Endodermal cell (in vitro differentiated cells): ENCODE measurements at regions not wholly inside any gene's neighbourhood (a gene's known extent, or its start where the extent isn't known, plus 50 kb on each side); places are given as distances from the start of the nearest gene placed in this dataset.

ENCODE experiments used
- DNase-seq: peaks from one replicate; pipeline ENCODE4 v3.0.0-alpha.2; 2017
- H3K27ac ChIP-seq: 2 replicates; pipeline ENCODE4 v1.5.1; 2013; ENCODE audit warnings: mild to moderate bottlenecking, low read depth, low read length, moderate library complexity
- H3K27me3 ChIP-seq: 2 replicates; pipeline ENCODE4 v1.6.1; 2013; ENCODE audit warnings: mild to moderate bottlenecking, low read length, moderate library complexity; ENCODE audit not compliant: insufficient read depth, control insufficient read depth, poor library complexity, severe bottlenecking
- H3K36me3 ChIP-seq: 2 replicates; pipeline ENCODE4 v1.7.0; 2013; ENCODE audit warnings: mild to moderate bottlenecking, low read length, moderate library complexity; ENCODE audit not compliant: control insufficient read depth, insufficient read depth
- H3K4me1 ChIP-seq: one replicate; pipeline ENCODE4 v1.7.0; 2013; ENCODE audit warnings: low read length; ENCODE audit not compliant: control insufficient read depth, insufficient read depth
- H3K4me3 ChIP-seq: 2 replicates; pipeline ENCODE4 v1.5.1; 2013; ENCODE audit warnings: mild to moderate bottlenecking, low read length, moderate library complexity
- H3K9ac ChIP-seq: 2 replicates; pipeline ENCODE4 v1.6.1; 2013; ENCODE audit warnings: mild to moderate bottlenecking, low read length, moderate library complexity; ENCODE audit not compliant: poor library complexity, severe bottlenecking; ENCODE audit errors: extremely low read depth
- H3K9me3 ChIP-seq: 2 replicates; pipeline ENCODE4 v1.6.1; 2013; ENCODE audit warnings: mild to moderate bottlenecking, low read length, moderate library complexity; ENCODE audit not compliant: control insufficient read depth
- H3K27ac Mint-ChIP-seq: 2 replicates; pipeline ENCODE4 v1.8.0; 2020; ENCODE audit warnings: mixed read lengths
- H3K27me3 Mint-ChIP-seq: 2 replicates; pipeline ENCODE4 v1.8.0; 2021; ENCODE audit warnings: mild to moderate bottlenecking, mixed read lengths; ENCODE audit not compliant: insufficient read depth
- H3K36me3 Mint-ChIP-seq: 2 replicates; pipeline ENCODE4 v1.8.0; 2020; ENCODE audit warnings: low read depth, mixed read lengths
- H3K4me1 Mint-ChIP-seq: 2 replicates; pipeline ENCODE4 v1.8.0; 2020; ENCODE audit warnings: mixed read lengths
- H3K4me3 Mint-ChIP-seq: 2 replicates; pipeline ENCODE4 v1.8.0; 2020; ENCODE audit warnings: mild to moderate bottlenecking, moderate library complexity, mixed read lengths
- H3K9me3 Mint-ChIP-seq: 2 replicates; pipeline ENCODE4 v1.8.0; 2020; ENCODE audit warnings: mild to moderate bottlenecking, mixed read lengths
- WGBS, 2 experiments: methylation state at CpG; one replicate each; pipeline versions ENCODE4 v1.1.5 to v1.1.7; 2013; ENCODE audit warnings: missing lambda C conversion rate in 2 of 2, mixed read lengths in 1 of 2; ENCODE audit not compliant: insufficient coverage in 1 of 2, insufficient read length in 1 of 2; 5-methylcytosine and 5-hydroxymethylcytosine counted together
- TF ChIP-seq, protein P1 (sequence below): fragments of 200-600 bp; sonication (generic); conservative IDR thresholded peaks from 2 replicates; pipeline ENCODE4 v1.5.0; 2021; ENCODE audit warnings: antibody characterized with exemption, mild to moderate bottlenecking

GRCh38 chr16:64864232-64864809 is 257.5 kb downstream of the CDH11 start:
- no peaks in the 10 kb centered on the region for H3K4me1 ChIP-seq
- no peak overlapping the region for H3K27ac Mint-ChIP-seq
- H3K27me3 Mint-ChIP-seq: peaks cover 2% of the 10 kb centered on the region
- TF ChIP-seq, protein P1, sequence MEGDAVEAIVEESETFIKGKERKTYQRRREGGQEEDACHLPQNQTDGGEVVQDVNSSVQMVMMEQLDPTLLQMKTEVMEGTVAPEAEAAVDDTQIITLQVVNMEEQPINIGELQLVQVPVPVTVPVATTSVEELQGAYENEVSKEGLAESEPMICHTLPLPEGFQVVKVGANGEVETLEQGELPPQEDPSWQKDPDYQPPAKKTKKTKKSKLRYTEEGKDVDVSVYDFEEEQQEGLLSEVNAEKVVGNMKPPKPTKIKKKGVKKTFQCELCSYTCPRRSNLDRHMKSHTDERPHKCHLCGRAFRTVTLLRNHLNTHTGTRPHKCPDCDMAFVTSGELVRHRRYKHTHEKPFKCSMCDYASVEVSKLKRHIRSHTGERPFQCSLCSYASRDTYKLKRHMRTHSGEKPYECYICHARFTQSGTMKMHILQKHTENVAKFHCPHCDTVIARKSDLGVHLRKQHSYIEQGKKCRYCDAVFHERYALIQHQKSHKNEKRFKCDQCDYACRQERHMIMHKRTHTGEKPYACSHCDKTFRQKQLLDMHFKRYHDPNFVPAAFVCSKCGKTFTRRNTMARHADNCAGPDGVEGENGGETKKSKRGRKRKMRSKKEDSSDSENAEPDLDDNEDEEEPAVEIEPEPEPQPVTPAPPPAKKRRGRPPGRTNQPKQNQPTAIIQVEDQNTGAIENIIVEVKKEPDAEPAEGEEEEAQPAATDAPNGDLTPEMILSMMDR: no peak
- no peak overlapping the region for H3K4me3 ChIP-seq
- no peak overlapping the region for H3K9ac ChIP-seq
- peak overlapping the region; percentile 47 for H3K27ac ChIP-seq
- no peak overlapping the region for H3K4me3 Mint-ChIP-seq
- H3K36me3 ChIP-seq: no peaks in the 10 kb centered on the region
- H3K27me3 ChIP-seq: no peaks in the 10 kb centered on the region
- 74% methylated on average over 5 of the region's 5 CpGs; no CpG with 5 or more reads in 1 of the 2 experiments for WGBS, 2 experiments
- no peaks in the 10 kb centered on the region for H3K4me1 Mint-ChIP-seq
- no peak for DNase-seq
- no peaks in the 10 kb centered on the region for H3K9me3 Mint-ChIP-seq
- no peaks in the 10 kb centered on the region for H3K9me3 ChIP-seq
- no peaks in the 10 kb centered on the region for H3K36me3 Mint-ChIP-seq

GRCh38 chr16:64858076-64858475 is 263.8 kb downstream of the CDH11 start:
- H3K4me3 ChIP-seq: no peak overlapping the region
- no peaks in the 10 kb centered on the region for H3K36me3 ChIP-seq
- Mint-ChIP-seq H3K27ac (no peak overlapping the region), H3K4me3 (no peak overlapping the region), H3K4me1 (no peaks in the 10 kb centered on the region), H3K9me3 (no peaks in the 10 kb centered on the region), H3K27me3 (no peaks in the 10 kb centered on the region), H3K36me3 (no peaks in the 10 kb centered on the region)
- no peak for DNase-seq
- no peaks in the 10 kb centered on the region for H3K4me1 ChIP-seq
- whole genome bisulfite sequencing, 2 experiments: 91 to 100% methylated on average over 1 of the region's 1 CpG
- no peaks in the 10 kb centered on the region for H3K27me3 ChIP-seq
- H3K9me3 ChIP-seq: no peaks in the 10 kb centered on the region
- no peak overlapping the region for H3K27ac ChIP-seq
- TF ChIP-seq, protein P1: no peak
- H3K9ac ChIP-seq: no peak overlapping the region

- Histone ChIP-seq H3K9ac (no peak overlapping the region), H3K4me1 (no peaks in the 10 kb centered on the region), H3K9me3 (no peaks in the 10 kb centered on the region), H3K27me3 (no peaks in the 10 kb centered on the region), H3K27ac (no peak overlapping the region), H3K4me3 (no peak overlapping the region), H3K36me3 (no peaks in the 10 kb centered on the region)
- TF ChIP-seq, protein P1: no peak
- no peak overlapping the region for H3K4me3 Mint-ChIP-seq
- no peak for DNase-seq
- H3K36me3 Mint-ChIP-seq: no peaks in the 10 kb centered on the region
- H3K9me3 Mint-ChIP-seq: no peaks in the 10 kb centered on the region
- no peaks in the 10 kb centered on the region for H3K4me1 Mint-ChIP-seq
- H3K27me3 Mint-ChIP-seq: no peaks in the 10 kb centered on the region
- H3K27ac Mint-ChIP-seq: no peak overlapping the region
- WGBS, 2 experiments: 85 to 88% methylated on average over 2 of the region's 2 CpGs
Measured at GRCh38 chr16:64857411-64857810, 264.5 kb downstream of the CDH11 start.
